ENCODE measurements at regions not wholly inside any gene's neighbourhood (a gene's known extent, or its start where the extent isn't known, plus 50 kb on each side); places are given as distances from the start of the nearest gene placed in this dataset.

- DNase-seq (ENCODE audit: extremely low read depth, low read depth), result no peak
- H3K4me3 ChIP-seq (replicated peaks; ENCODE audit: low read depth, low read length), result no peak overlapping the region
- no peak for TF ChIP-seq CTCF (IDR thresholded peaks at IDR 0.05; ENCODE audit: low read depth, low read length, missing control alignments)
These were observed 336.4 kb upstream of the E2F7 start for GRCh38 chr12:77401770-77402081.

- no peak for DNase-seq (ENCODE audit: extremely low read depth, low read depth)
- H3K4me3 ChIP-seq (replicated peaks; ENCODE audit: low read depth, low read length), result no peak overlapping the region
- no peak for TF ChIP-seq CTCF (IDR thresholded peaks at IDR 0.05; ENCODE audit: low read depth, low read length, missing control alignments)
These were observed 335.8 kb upstream of the E2F7 start for GRCh38 chr12:77401064-77401769.

- DNase-seq (ENCODE audit: extremely low read depth, low read depth), result no peak
- H3K4me3 ChIP-seq (replicated peaks; ENCODE audit: low read depth, low read length), result no peak overlapping the region
- TF ChIP-seq CTCF (IDR thresholded peaks at IDR 0.05; ENCODE audit: low read depth, low read length, missing control alignments), result no peak
These were observed 327.2 kb upstream of the E2F7 start for GRCh38 chr12:77392467-77393088.

GRCh38 chr12:77388445-77389265 is 323.3 kb upstream of the E2F7 start:
- no peak for DNase-seq (ENCODE audit: extremely low read depth, low read depth)
- H3K4me3 ChIP-seq (replicated peaks; ENCODE audit: low read depth, low read length), result no peak overlapping the region
- TF ChIP-seq CTCF (IDR thresholded peaks at IDR 0.05; ENCODE audit: low read depth, low read length, missing control alignments), result no peak

GRCh38 chr12:77387671-77388070 is 322.3 kb upstream of the E2F7 start:
- no peak overlapping the region for H3K4me3 ChIP-seq (replicated peaks; ENCODE audit: low read depth, low read length)
- no peak for DNase-seq (ENCODE audit: extremely low read depth, low read depth)
- no peak for TF ChIP-seq CTCF (IDR thresholded peaks at IDR 0.05; ENCODE audit: low read depth, low read length, missing control alignments)

GRCh38 chr12:77387214-77387613 is 321.8 kb upstream of the E2F7 start:
- no peak for DNase-seq (ENCODE audit: extremely low read depth, low read depth)
- no peak overlapping the region for H3K4me3 ChIP-seq (replicated peaks; ENCODE audit: low read depth, low read length)
- no peak for TF ChIP-seq CTCF (IDR thresholded peaks at IDR 0.05; ENCODE audit: low read depth, low read length, missing control alignments)
